ENCODE measurements at regions not wholly inside any gene's neighbourhood (a gene's known extent, or its start where the extent isn't known, plus 50 kb on each side); places are given as distances from the start of the nearest gene placed in this dataset.

DNA sequence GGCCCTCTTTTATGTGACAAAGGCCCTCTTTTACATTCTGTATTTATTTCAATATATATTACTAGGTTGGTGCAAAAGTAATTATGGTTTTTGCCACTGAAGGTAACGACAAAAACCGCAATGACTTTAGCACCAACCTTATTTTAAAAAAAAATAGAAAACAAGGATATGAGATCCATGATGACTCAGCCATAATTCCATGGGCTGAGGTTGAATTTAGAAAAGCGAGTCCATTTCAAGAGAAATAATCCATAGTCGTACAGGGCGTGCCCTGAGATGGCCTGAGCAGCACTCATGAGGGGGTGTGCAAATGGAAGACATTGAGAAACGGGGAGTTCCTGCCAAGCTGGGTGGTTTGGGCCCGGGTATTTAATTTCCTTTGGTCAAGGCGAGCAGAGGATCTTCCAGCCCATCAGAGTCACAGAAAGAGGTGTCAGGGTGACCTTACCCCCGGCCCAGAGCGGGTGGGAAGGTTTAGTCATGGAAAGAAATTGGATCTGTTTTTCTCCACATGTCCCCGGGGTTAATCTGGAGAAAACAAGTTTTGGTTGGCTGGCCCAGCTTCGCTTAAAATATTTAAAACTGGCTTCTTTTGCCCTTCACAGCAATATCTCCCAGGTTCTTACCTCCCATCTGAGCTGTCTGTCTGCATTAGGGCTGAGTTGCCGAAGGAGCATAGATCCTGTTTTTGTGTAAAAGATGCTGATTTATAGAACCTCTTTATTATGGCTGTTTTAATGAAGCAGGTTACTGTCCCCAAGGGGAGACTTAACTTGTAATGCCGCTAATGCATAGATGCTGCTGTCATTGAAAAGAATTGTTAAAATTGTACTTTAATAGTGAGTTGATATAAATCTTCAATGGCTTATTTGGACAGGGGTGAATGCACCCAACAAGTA lies 255.6 kb downstream of the PREX1 start:
- ATAC-seq (no peak), DNase-seq (no peak)
- H3K4me1 ChIP-seq = no peaks in the 10 kb centered on the region
- no peaks in the 10 kb centered on the region for H3K36me3 ChIP-seq
- peaks cover 0 to 33% of the 10 kb centered on the region in 2 donors for H3K27me3 ChIP-seq
- intact Hi-C loops (cut with DNase I) = no loop called here
- TF ChIP-seq, protein P1, sequence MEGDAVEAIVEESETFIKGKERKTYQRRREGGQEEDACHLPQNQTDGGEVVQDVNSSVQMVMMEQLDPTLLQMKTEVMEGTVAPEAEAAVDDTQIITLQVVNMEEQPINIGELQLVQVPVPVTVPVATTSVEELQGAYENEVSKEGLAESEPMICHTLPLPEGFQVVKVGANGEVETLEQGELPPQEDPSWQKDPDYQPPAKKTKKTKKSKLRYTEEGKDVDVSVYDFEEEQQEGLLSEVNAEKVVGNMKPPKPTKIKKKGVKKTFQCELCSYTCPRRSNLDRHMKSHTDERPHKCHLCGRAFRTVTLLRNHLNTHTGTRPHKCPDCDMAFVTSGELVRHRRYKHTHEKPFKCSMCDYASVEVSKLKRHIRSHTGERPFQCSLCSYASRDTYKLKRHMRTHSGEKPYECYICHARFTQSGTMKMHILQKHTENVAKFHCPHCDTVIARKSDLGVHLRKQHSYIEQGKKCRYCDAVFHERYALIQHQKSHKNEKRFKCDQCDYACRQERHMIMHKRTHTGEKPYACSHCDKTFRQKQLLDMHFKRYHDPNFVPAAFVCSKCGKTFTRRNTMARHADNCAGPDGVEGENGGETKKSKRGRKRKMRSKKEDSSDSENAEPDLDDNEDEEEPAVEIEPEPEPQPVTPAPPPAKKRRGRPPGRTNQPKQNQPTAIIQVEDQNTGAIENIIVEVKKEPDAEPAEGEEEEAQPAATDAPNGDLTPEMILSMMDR (IDR thresholded peaks at IDR 0.05) = no peak
- H3K27ac ChIP-seq = no peak overlapping the region
- H3K4me3 ChIP-seq = no peak overlapping the region
- H3K9me3 ChIP-seq = no peaks in the 10 kb centered on the region

DNA sequence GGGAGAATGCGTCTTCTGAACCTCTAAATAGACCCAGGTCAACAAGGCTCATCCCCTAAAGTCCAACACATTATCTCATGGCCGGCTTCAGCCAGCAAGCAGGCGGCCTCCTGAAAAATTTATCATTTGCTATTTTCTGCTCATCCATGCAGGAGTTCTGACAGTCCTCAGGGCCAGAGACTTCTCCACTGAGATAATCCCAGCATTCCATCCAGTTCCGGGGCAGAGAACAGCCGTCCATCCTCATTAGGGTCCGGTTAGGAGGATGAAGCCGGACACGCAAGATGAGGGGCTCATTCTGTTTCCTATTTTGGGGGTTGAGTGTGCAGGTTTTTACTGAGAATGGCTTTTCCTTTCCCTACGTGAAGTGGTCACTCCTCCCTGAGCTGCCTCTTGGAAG lies 258.1 kb downstream of the PREX1 start:
- ATAC-seq = no peak
- no peak overlapping the region for H3K27ac ChIP-seq
- H3K4me3 ChIP-seq = no peak overlapping the region
- no peak for DNase-seq
- intact Hi-C loops (cut with DNase I) = no loop called here
- H3K9me3 ChIP-seq = no peaks in the 10 kb centered on the region
- H3K36me3 ChIP-seq = no peaks in the 10 kb centered on the region
- H3K4me1 ChIP-seq = no peaks in the 10 kb centered on the region
- TF ChIP-seq, protein P1 (IDR thresholded peaks at IDR 0.05) = no peak
- H3K27me3 ChIP-seq = peaks cover 0 to 45% of the 10 kb centered on the region in 2 donors

DNA sequence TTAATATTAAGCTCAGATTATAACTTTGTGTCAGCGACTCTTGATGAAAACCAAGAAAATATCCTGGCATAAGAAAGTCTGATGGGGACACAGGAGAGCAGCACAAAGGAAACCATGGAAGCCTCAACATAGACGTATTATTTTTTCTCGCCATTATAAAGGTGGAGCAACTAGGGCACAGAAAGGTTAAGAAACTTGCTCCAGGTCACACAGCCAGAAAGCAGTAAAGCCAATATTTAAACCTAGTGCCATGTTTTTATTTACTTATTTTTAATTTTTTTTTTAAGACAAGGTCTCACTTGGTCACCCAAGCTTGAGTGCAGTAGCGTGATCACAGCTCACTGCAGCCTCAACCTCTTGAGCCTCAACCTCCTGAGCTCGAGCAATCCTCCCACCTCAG lies 259.3 kb downstream of the PREX1 start:
- no peak for DNase-seq
- no peak overlapping the region for H3K4me3 ChIP-seq
- ATAC-seq = no peak
- H3K27me3 ChIP-seq = peaks cover 0 to 46% of the 10 kb centered on the region in 2 donors
- TF ChIP-seq, protein P1 (IDR thresholded peaks at IDR 0.05) = no peak
- H3K36me3 ChIP-seq = no peaks in the 10 kb centered on the region
- H3K4me1 ChIP-seq = no peaks in the 10 kb centered on the region
- no peak overlapping the region for H3K27ac ChIP-seq
- no peaks in the 10 kb centered on the region for H3K9me3 ChIP-seq
- intact Hi-C loops (cut with DNase I) = no loop called here

DNA sequence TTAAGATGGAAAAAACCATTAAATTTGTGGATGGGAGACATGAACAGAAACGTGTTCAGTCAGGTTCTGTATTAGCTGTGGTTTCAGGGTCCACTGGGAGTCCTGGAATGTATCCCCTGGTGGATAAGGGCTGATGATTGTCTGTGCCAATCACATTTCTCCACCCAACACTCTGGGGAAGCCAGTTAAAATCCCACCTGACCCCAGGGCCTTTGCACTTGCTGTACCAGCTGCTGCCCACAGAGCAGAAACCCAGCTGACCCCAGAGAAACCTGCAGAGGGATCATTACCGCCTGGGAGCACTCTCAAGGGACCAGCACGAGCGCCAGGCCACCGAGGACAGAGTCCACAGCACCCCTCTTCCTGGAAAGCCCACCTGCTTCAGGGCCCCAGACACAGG lies 260.7 kb downstream of the PREX1 start:
- no peak overlapping the region for H3K27ac ChIP-seq
- H3K36me3 ChIP-seq = no peaks in the 10 kb centered on the region
- H3K9me3 ChIP-seq = no peaks in the 10 kb centered on the region
- H3K27me3 ChIP-seq = peaks cover 0 to 43% of the 10 kb centered on the region in 2 donors
- DNase-seq (no peak), ATAC-seq (no peak)
- intact Hi-C loops (cut with DNase I) = no loop called here
- H3K4me1 ChIP-seq = no peaks in the 10 kb centered on the region
- TF ChIP-seq, protein P1 (IDR thresholded peaks at IDR 0.05) = no peak
- no peak overlapping the region for H3K4me3 ChIP-seq

DNA sequence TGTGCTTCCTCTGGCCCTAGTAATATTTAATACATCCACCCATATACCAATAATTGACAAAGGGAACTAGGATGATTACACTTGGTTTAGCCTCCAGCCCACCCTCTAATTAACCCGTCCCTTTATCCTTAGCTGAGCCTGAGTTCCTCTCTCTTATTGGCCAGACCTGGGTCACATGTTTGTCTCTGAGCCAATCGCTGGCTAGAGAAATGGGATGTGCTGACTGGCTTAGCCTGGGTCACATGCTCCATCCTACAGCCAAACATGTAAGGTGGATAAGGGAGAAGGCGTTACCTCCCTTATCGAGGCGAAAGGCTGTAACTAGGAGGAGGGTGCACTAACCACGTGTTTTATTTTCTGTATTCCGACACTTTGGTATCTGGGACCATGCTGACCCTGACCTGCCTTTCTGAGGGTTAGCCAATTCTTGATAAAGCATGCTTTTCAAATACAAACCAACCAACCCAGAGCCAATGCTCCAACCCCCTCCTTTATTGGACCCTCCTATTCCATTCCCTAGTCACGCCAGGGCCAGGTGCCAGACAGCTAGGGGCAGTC lies 262.7 kb downstream of the PREX1 start:
- Histone ChIP-seq H3K27ac (no peak overlapping the region), H3K4me1 (no peaks in the 10 kb centered on the region), H3K36me3 (no peaks in the 10 kb centered on the region), H3K4me3 (no peak overlapping the region), H3K9me3 (no peaks in the 10 kb centered on the region), H3K27me3 (peaks cover 0 to 44% of the 10 kb centered on the region in 2 donors)
- DNase-seq (no peak), ATAC-seq (no peak)
- intact Hi-C loops (cut with DNase I) = no loop called here
- TF ChIP-seq, protein P1 (IDR thresholded peaks at IDR 0.05) = no peak
